ENCODE measurements at regions not wholly inside any gene's neighbourhood (a gene's known extent, or its start where the extent isn't known, plus 50 kb on each side); places are given as distances from the start of the nearest gene placed in this dataset.

DNA sequence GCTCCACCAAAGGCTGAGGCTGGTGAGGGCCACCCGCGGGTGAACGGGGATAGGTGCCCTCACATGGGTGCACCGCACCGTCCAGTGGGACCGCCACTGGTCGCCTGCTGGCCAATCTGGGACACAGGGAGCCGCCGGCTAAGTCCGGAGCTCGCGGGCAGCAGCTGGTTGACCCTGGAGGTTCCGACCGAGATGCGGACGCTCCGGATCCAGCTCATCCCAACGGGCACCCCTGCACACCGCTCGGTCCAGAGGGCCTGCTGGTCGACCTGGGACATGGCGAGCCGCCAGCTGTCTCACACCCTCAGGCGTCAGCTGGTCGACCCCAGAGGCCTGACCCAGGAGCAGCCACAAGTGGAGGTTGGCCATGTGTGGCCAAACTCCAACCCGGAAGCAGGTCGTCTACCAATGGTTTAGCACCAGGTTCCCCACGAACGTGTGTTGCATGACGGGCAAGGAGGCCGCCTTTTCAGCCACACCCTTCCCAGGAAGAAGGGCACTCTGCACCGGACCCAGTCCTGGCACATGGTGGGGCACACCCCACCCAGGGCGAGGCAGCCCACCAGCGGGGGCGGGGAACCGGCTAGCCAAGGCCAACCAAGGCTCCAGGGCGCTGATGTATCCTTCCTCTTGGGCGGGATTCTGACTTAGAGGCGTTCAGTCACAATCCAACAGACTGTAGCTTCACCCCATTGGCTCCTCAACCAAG, 746.0 kb upstream of the DEFB115 start:
- TF ChIP-seq, protein P1, sequence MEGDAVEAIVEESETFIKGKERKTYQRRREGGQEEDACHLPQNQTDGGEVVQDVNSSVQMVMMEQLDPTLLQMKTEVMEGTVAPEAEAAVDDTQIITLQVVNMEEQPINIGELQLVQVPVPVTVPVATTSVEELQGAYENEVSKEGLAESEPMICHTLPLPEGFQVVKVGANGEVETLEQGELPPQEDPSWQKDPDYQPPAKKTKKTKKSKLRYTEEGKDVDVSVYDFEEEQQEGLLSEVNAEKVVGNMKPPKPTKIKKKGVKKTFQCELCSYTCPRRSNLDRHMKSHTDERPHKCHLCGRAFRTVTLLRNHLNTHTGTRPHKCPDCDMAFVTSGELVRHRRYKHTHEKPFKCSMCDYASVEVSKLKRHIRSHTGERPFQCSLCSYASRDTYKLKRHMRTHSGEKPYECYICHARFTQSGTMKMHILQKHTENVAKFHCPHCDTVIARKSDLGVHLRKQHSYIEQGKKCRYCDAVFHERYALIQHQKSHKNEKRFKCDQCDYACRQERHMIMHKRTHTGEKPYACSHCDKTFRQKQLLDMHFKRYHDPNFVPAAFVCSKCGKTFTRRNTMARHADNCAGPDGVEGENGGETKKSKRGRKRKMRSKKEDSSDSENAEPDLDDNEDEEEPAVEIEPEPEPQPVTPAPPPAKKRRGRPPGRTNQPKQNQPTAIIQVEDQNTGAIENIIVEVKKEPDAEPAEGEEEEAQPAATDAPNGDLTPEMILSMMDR (IDR thresholded peaks at IDR 0.05), result no peak
- TF ChIP-seq POLR2A (IDR thresholded peaks at IDR 0.05), result no peak

Measured in body of pancreas (tissue), 4 donors.